ENCODE measurements at regions not wholly inside any gene's neighbourhood (a gene's known extent, or its start where the extent isn't known, plus 50 kb on each side); places are given as distances from the start of the nearest gene placed in this dataset.
A peak's percentile ranks its signal among the peaks of the same experiment; 100 is the strongest.

- peak; percentile 24 for TF ChIP-seq YY1 (IDR thresholded peaks at IDR 0.05; ENCODE audit: insufficient read depth, insufficient read length)
- no peak for TF ChIP-seq SUZ12 (IDR thresholded peaks at IDR 0.05; ENCODE audit: extremely low read depth, insufficient read depth, insufficient read length)
Measured at GRCh38 chr1:39098546-39099250, 72.5 kb downstream of the NDUFS5 start.

All from NT2/D1 (cell line).